ENCODE measurements at regions not wholly inside any gene's neighbourhood (a gene's known extent, or its start where the extent isn't known, plus 50 kb on each side); places are given as distances from the start of the nearest gene placed in this dataset.

DNA sequence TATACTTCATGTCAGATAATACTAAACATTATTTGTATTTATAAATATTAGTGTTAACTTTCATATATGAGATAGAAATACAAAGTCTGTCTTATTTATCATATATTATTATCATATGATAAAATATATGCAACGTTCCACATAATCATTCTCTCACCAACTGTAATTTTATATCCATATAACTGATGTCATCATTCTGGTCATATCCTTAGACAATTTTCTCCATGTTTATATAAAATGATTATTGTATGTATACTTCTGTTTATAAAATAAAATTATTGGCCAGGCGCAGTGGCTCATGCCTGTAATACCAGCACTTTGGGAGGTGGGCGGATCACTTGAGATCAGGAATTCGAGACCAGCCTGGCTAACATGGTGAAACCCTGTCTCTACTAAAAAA, 2007.1 kb downstream of the EFNA5 start:
- CTCF ChIA-PET = no interaction called here
- Histone ChIP-seq H3K4ac (ENCODE audit: low read depth, low read length) (no peak overlapping the region), H2BK120ac (ENCODE audit: low read depth, low read length) (no peak overlapping the region), H3K36me3 (ENCODE audit: control insufficient read depth, insufficient read depth, low read length) (no peaks in the 10 kb centered on the region), H2BK15ac (ENCODE audit: low read depth, low read length) (no peak overlapping the region), H3K4me3 (ENCODE audit: insufficient read depth, low read depth, low read length) (no peak overlapping the region), H2AK5ac (ENCODE audit: low read depth, low read length) (no peak overlapping the region), H3K4me2 (ENCODE audit: low read depth, low read length) (no peak overlapping the region), H3K56ac (ENCODE audit: extremely low read depth, insufficient read depth, low read length) (no peak overlapping the region), H4K20me1 (ENCODE audit: insufficient read depth, low read length) (no peaks in the 10 kb centered on the region), H3K79me1 (ENCODE audit: low read depth in 1 of 2, low read length in 2 of 2) (no peaks in the 10 kb centered on the region), H3K27me3 (ENCODE audit: control insufficient read depth, insufficient read depth, low read length) (no peaks in the 10 kb centered on the region), H3K14ac (replicated peaks; ENCODE audit: low read depth, low read length) (no peak overlapping the region), H3K9me1 (ENCODE audit: insufficient read depth, low read length) (no peaks in the 10 kb centered on the region), H3K4me1 (ENCODE audit: control insufficient read depth, insufficient read depth, low read length) (no peaks in the 10 kb centered on the region), H2AFZ (replicated peaks; ENCODE audit: low read length, poor library complexity) (no peak overlapping the region), H4K91ac (ENCODE audit: insufficient read depth, low read depth, low read length) (no peak overlapping the region), H2BK20ac (ENCODE audit: low read depth, low read length) (no peak overlapping the region), H3K9me3 (ENCODE audit: control insufficient read depth, insufficient read depth, low read length) (no peaks in the 10 kb centered on the region), H2AK9ac (replicated peaks; ENCODE audit: low read depth, low read length, poor library complexity) (no peak overlapping the region), H4K5ac (ENCODE audit: low read depth, low read length) (no peak overlapping the region), H3K9ac (ENCODE audit: low read depth, low read length) (no peak overlapping the region), H3K27ac (ENCODE audit: insufficient read depth, low read length) (no peak overlapping the region), H2BK5ac (ENCODE audit: low read depth, low read length, poor library complexity, severe bottlenecking) (no peak overlapping the region), H3K18ac (ENCODE audit: low read depth, low read length) (no peak overlapping the region), H3K23ac (ENCODE audit: low read depth, low read length) (no peak overlapping the region), H4K8ac (ENCODE audit: low read depth in 2 of 2, low read length in 2 of 2) (no peak overlapping the region)
- BruUV-seq (replicated peaks) = no TSS peak
- no CpG with 5 or more reads among the region's 4 CpGs for WGBS, 2 experiments (ENCODE audit: extremely low coverage in 2 of 2, insufficient read length in 1 of 2)
- intact Hi-C loops (cut with micrococcal nuclease) (no loop called here), in situ Hi-C loops (cut with MboI; ENCODE audit: low sequenced_read_pairs) (no loop called here), dilution Hi-C loops (cut with HindIII; ENCODE audit: low sequenced_read_pairs, unreplicated experiment) (no loop called here)
- DNase-seq (no peak), ATAC-seq (ENCODE audit: low read depth) (no peak)
- TF ChIP-seq RFX5 (IDR thresholded peaks at IDR 0.05; ENCODE audit: low read depth, low read length) (no peak), MXI1 (IDR thresholded peaks at IDR 0.05; ENCODE audit: borderline replicate concordance, low read depth, low read length) (no peak), MAFK (IDR thresholded peaks at IDR 0.05; ENCODE audit: low read depth, low read length) (no peak), CEBPB (IDR thresholded peaks at IDR 0.05; ENCODE audit: low read depth, low read length) (no peak), POLR2A (IDR thresholded peaks at IDR 0.05; ENCODE audit: low read depth, low read length) (no peak), NFE2L2 (IDR thresholded peaks at IDR 0.05; ENCODE audit: low read depth, low read length) (no peak), FOS (IDR thresholded peaks at IDR 0.05; ENCODE audit: low read depth, low read length) (no peak), BHLHE40 (IDR thresholded peaks at IDR 0.05; ENCODE audit: low read depth, low read length) (no peak), USF2 (IDR thresholded peaks at IDR 0.05; ENCODE audit: low read depth, low read length) (no peak), CHD1 (IDR thresholded peaks at IDR 0.05; ENCODE audit: low read depth, low read length) (no peak), MAZ (IDR thresholded peaks at IDR 0.05; ENCODE audit: borderline replicate concordance, low read depth, low read length) (no peak), RAD21 (IDR thresholded peaks at IDR 0.05; ENCODE audit: low read length) (no peak), RCOR1 (IDR thresholded peaks at IDR 0.05; ENCODE audit: insufficient replicate concordance, low read length) (no peak), ELK1 (IDR thresholded peaks at IDR 0.05; ENCODE audit: borderline replicate concordance, low read depth, low read length) (no peak), SMC3 (IDR thresholded peaks at IDR 0.05; ENCODE audit: low read depth, low read length) (no peak)
- TF ChIP-seq, protein P1, sequence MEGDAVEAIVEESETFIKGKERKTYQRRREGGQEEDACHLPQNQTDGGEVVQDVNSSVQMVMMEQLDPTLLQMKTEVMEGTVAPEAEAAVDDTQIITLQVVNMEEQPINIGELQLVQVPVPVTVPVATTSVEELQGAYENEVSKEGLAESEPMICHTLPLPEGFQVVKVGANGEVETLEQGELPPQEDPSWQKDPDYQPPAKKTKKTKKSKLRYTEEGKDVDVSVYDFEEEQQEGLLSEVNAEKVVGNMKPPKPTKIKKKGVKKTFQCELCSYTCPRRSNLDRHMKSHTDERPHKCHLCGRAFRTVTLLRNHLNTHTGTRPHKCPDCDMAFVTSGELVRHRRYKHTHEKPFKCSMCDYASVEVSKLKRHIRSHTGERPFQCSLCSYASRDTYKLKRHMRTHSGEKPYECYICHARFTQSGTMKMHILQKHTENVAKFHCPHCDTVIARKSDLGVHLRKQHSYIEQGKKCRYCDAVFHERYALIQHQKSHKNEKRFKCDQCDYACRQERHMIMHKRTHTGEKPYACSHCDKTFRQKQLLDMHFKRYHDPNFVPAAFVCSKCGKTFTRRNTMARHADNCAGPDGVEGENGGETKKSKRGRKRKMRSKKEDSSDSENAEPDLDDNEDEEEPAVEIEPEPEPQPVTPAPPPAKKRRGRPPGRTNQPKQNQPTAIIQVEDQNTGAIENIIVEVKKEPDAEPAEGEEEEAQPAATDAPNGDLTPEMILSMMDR (conservative IDR thresholded peaks at IDR 0.05; ENCODE audit: low read depth, low read length) = no peak
- POLR2A ChIA-PET (ENCODE audit: unreplicated experiment) = no interaction called here

Measured in IMR-90 (cell line).